KOPT-K1 (cell line): ENCODE measurements at regions not wholly inside any gene's neighbourhood (a gene's known extent, or its start where the extent isn't known, plus 50 kb on each side); places are given as distances from the start of the nearest gene placed in this dataset.

Experiments used
- H3K27ac ChIP-seq: fragments of 200-600 bp; sonication (generic); 2 replicates; pipeline ENCODE4 v1.5.1; 2016; ENCODE audit warnings: antibody characterized with exemption, mild to moderate bottlenecking, low read depth, low read length; ENCODE audit not compliant: poor library complexity, severe bottlenecking
- H3K36me3 ChIP-seq: fragments of 200-600 bp; sonication (generic); 2 replicates; pipeline ENCODE4 v1.5.1; 2017; ENCODE audit warnings: antibody characterized with exemption, mild to moderate bottlenecking, low read length, moderate library complexity; ENCODE audit not compliant: insufficient read depth
- H3K9me3 ChIP-seq: fragments of 200-600 bp; sonication (generic); 2 replicates; pipeline ENCODE4 v1.5.1; 2017; ENCODE audit warnings: antibody characterized with exemption, low read length, mild to moderate bottlenecking; ENCODE audit not compliant: insufficient read depth, poor library complexity, severe bottlenecking

GRCh38 chr12:45540661-45541341 is 188.7 kb upstream of the ARID2 start:
- Histone ChIP-seq H3K36me3 (no peaks in the 10 kb centered on the region), H3K27ac (no peak overlapping the region), H3K9me3 (no peaks in the 10 kb centered on the region)

- no peaks in the 10 kb centered on the region for H3K36me3 ChIP-seq
- no peaks in the 10 kb centered on the region for H3K9me3 ChIP-seq
- no peak overlapping the region for H3K27ac ChIP-seq
Measured at GRCh38 chr12:45543887-45544286, 185.6 kb upstream of the ARID2 start.

GRCh38 chr12:45546545-45546944 is 183.0 kb upstream of the ARID2 start:
- H3K36me3 ChIP-seq = no peaks in the 10 kb centered on the region
- H3K27ac ChIP-seq = no peak overlapping the region
- no peaks in the 10 kb centered on the region for H3K9me3 ChIP-seq

GRCh38 chr12:45547132-45547531 is 182.4 kb upstream of the ARID2 start:
- no peaks in the 10 kb centered on the region for H3K9me3 ChIP-seq
- H3K27ac ChIP-seq = no peak overlapping the region
- no peaks in the 10 kb centered on the region for H3K36me3 ChIP-seq

GRCh38 chr12:45547822-45548221 is 181.7 kb upstream of the ARID2 start:
- Histone ChIP-seq H3K27ac (no peak overlapping the region), H3K36me3 (no peaks in the 10 kb centered on the region), H3K9me3 (no peaks in the 10 kb centered on the region)

GRCh38 chr12:45548426-45548825 is 181.1 kb upstream of the ARID2 start:
- Histone ChIP-seq H3K9me3 (no peaks in the 10 kb centered on the region), H3K27ac (no peak overlapping the region), H3K36me3 (no peaks in the 10 kb centered on the region)

GRCh38 chr12:45549337-45549902 is 180.1 kb upstream of the ARID2 start:
- no peaks in the 10 kb centered on the region for H3K9me3 ChIP-seq
- no peak overlapping the region for H3K27ac ChIP-seq
- H3K36me3 ChIP-seq = no peaks in the 10 kb centered on the region

- Histone ChIP-seq H3K9me3 (no peaks in the 10 kb centered on the region), H3K27ac (no peak overlapping the region), H3K36me3 (no peaks in the 10 kb centered on the region)
Measured at GRCh38 chr12:45553204-45553603, 176.3 kb upstream of the ARID2 start.

GRCh38 chr12:45557016-45557415 is 172.5 kb upstream of the ARID2 start:
- Histone ChIP-seq H3K9me3 (no peaks in the 10 kb centered on the region), H3K27ac (no peak overlapping the region), H3K36me3 (no peaks in the 10 kb centered on the region)

GRCh38 chr12:45558353-45558752 is 171.2 kb upstream of the ARID2 start:
- H3K36me3 ChIP-seq = no peaks in the 10 kb centered on the region
- H3K9me3 ChIP-seq = no peaks in the 10 kb centered on the region
- H3K27ac ChIP-seq = no peak overlapping the region

GRCh38 chr12:45559537-45559936 is 170.0 kb upstream of the ARID2 start:
- Histone ChIP-seq H3K9me3 (no peaks in the 10 kb centered on the region), H3K36me3 (no peaks in the 10 kb centered on the region), H3K27ac (no peak overlapping the region)

GRCh38 chr12:45560689-45561088 is 168.8 kb upstream of the ARID2 start:
- Histone ChIP-seq H3K27ac (no peak overlapping the region), H3K36me3 (no peaks in the 10 kb centered on the region)

GRCh38 chr12:45561488-45561887 is 168.0 kb upstream of the ARID2 start:
- Histone ChIP-seq H3K36me3 (no peaks in the 10 kb centered on the region), H3K27ac (no peak overlapping the region), H3K9me3 (no peaks in the 10 kb centered on the region)

More at GRCh38 chr12:45560689-45561088, 168.8 kb upstream of the ARID2 start:
- no peaks in the 10 kb centered on the region for H3K9me3 ChIP-seq

GRCh38 chr12:45565590-45565989 is 163.9 kb upstream of the ARID2 start:
- Histone ChIP-seq H3K27ac (no peak overlapping the region), H3K36me3 (no peaks in the 10 kb centered on the region)

GRCh38 chr12:45566257-45566656 is 163.2 kb upstream of the ARID2 start:
- Histone ChIP-seq H3K36me3 (no peaks in the 10 kb centered on the region), H3K27ac (no peak overlapping the region), H3K9me3 (no peaks in the 10 kb centered on the region)

More at GRCh38 chr12:45565590-45565989, 163.9 kb upstream of the ARID2 start:
- no peaks in the 10 kb centered on the region for H3K9me3 ChIP-seq

- Histone ChIP-seq H3K9me3 (no peaks in the 10 kb centered on the region), H3K27ac (no peak overlapping the region), H3K36me3 (no peaks in the 10 kb centered on the region)
Measured at GRCh38 chr12:45568808-45569207, 160.7 kb upstream of the ARID2 start.
